Fibroblast of mammary gland (primary cell): ENCODE measurements at regions not wholly inside any gene's neighbourhood (a gene's known extent, or its start where the extent isn't known, plus 50 kb on each side); places are given as distances from the start of the nearest gene placed in this dataset.
A peak's percentile ranks its signal among the peaks of the same experiment; 100 is the strongest.

ENCODE experiments used
- DNase-seq: peaks from one replicate; pipeline ENCODE4 v3.0.0-alpha.2; 2010; ENCODE audit warnings: low read depth
- H3K4me3 ChIP-seq: 2 replicates; pipeline ENCODE4 v1.5.1; 2011; ENCODE audit warnings: low read depth, mild to moderate bottlenecking, low read length, moderate library complexity; ENCODE audit not compliant: control insufficient read depth
- CTCF ChIP-seq: conservative IDR thresholded peaks from 2 replicates; pipeline ENCODE4 v1.5.1; 2011; ENCODE audit warnings: low read depth, low read length, inconsistent platforms; ENCODE audit not compliant: control insufficient read depth, insufficient read depth

GRCh38 chr4:26105815-26106699 lies 192.0 kb downstream of the SMIM20 start:
- no peak for TF ChIP-seq CTCF
- no peak overlapping the region for H3K4me3 ChIP-seq
- peak; percentile 83 for DNase-seq

GRCh38 chr4:26106776-26107175 lies 192.8 kb downstream of the SMIM20 start:
- TF ChIP-seq CTCF, result no peak
- no peak overlapping the region for H3K4me3 ChIP-seq
- DNase-seq, result no peak

GRCh38 chr4:26108054-26108453 lies 194.0 kb downstream of the SMIM20 start:
- no peak for TF ChIP-seq CTCF
- no peak for DNase-seq
- H3K4me3 ChIP-seq, result no peak overlapping the region

- DNase-seq, result no peak
- H3K4me3 ChIP-seq, result no peak overlapping the region
- no peak for TF ChIP-seq CTCF
These were observed 196.5 kb downstream of the SMIM20 start for GRCh38 chr4:26110493-26110892.

GRCh38 chr4:26113339-26113940 lies 199.4 kb downstream of the SMIM20 start:
- TF ChIP-seq CTCF, result no peak
- DNase-seq, result no peak
- no peak overlapping the region for H3K4me3 ChIP-seq

GRCh38 chr4:26116057-26116456 lies 202.0 kb downstream of the SMIM20 start:
- DNase-seq, result peak; percentile 33
- H3K4me3 ChIP-seq, result no peak overlapping the region
- TF ChIP-seq CTCF, result no peak
